ENCODE measurements at regions not wholly inside any gene's neighbourhood (a gene's known extent, or its start where the extent isn't known, plus 50 kb on each side); places are given as distances from the start of the nearest gene placed in this dataset.

GRCh38 chr11:81033779-81034540 lies 1593.1 kb upstream of the TENM4 start:
- DNase-seq (ENCODE audit: low read depth) = no peak

- DNase-seq (ENCODE audit: low read depth) = no peak
These were observed 1592.1 kb upstream of the TENM4 start for GRCh38 chr11:81032906-81033305.

GRCh38 chr11:81030186-81030585 lies 1589.4 kb upstream of the TENM4 start:
- DNase-seq (ENCODE audit: low read depth) = no peak

GRCh38 chr11:81026032-81026431 lies 1585.2 kb upstream of the TENM4 start:
- no peak for DNase-seq (ENCODE audit: low read depth)

- DNase-seq (ENCODE audit: low read depth) = no peak
These were observed 1581.2 kb upstream of the TENM4 start for GRCh38 chr11:81022057-81022456.

- no peak for DNase-seq (ENCODE audit: low read depth)
These were observed 1569.8 kb upstream of the TENM4 start for GRCh38 chr11:81010631-81011030.

- DNase-seq (ENCODE audit: low read depth) = no peak
These were observed 1566.2 kb upstream of the TENM4 start for GRCh38 chr11:81007046-81007445.

GRCh38 chr11:81005595-81005994 lies 1564.8 kb upstream of the TENM4 start:
- DNase-seq (ENCODE audit: low read depth) = no peak

GRCh38 chr11:81004576-81004975 lies 1563.7 kb upstream of the TENM4 start:
- no peak for DNase-seq (ENCODE audit: low read depth)

- DNase-seq (ENCODE audit: low read depth) = no peak
These were observed 1561.5 kb upstream of the TENM4 start for GRCh38 chr11:81002374-81002773.

GRCh38 chr11:81000735-81001134 lies 1559.9 kb upstream of the TENM4 start:
- DNase-seq (ENCODE audit: low read depth) = no peak

- no peak for DNase-seq (ENCODE audit: low read depth)
These were observed 1559.5 kb upstream of the TENM4 start for GRCh38 chr11:81000334-81000733.

- DNase-seq (ENCODE audit: low read depth) = no peak
These were observed 1554.7 kb upstream of the TENM4 start for GRCh38 chr11:80995523-80995922.

GRCh38 chr11:80993536-80993935 lies 1552.7 kb upstream of the TENM4 start:
- no peak for DNase-seq (ENCODE audit: low read depth)

- no peak for DNase-seq (ENCODE audit: low read depth)
These were observed 1550.1 kb upstream of the TENM4 start for GRCh38 chr11:80990885-80991284.

GRCh38 chr11:80987171-80987570 lies 1546.3 kb upstream of the TENM4 start:
- no peak for DNase-seq (ENCODE audit: low read depth)

GRCh38 chr11:80986421-80987074 lies 1545.7 kb upstream of the TENM4 start:
- no peak for DNase-seq (ENCODE audit: low read depth)

- no peak for DNase-seq (ENCODE audit: low read depth)
These were observed 1539.4 kb upstream of the TENM4 start for GRCh38 chr11:80980227-80980626.

GRCh38 chr11:80973786-80974185 lies 1533.0 kb upstream of the TENM4 start:
- DNase-seq (ENCODE audit: low read depth) = no peak

- no peak for DNase-seq (ENCODE audit: low read depth)
These were observed 1529.2 kb upstream of the TENM4 start for GRCh38 chr11:80970037-80970436.

- DNase-seq (ENCODE audit: low read depth) = no peak
These were observed 1526.8 kb upstream of the TENM4 start for GRCh38 chr11:80967649-80968048.

GRCh38 chr11:80960381-80961029 lies 1519.7 kb upstream of the TENM4 start:
- DNase-seq (ENCODE audit: low read depth) = no peak

GRCh38 chr11:80959751-80960150 lies 1518.9 kb upstream of the TENM4 start:
- no peak for DNase-seq (ENCODE audit: low read depth)
